ENCODE measurements at regions not wholly inside any gene's neighbourhood (a gene's known extent, or its start where the extent isn't known, plus 50 kb on each side); places are given as distances from the start of the nearest gene placed in this dataset.
A peak's percentile ranks its signal among the peaks of the same experiment; 100 is the strongest.

GRCh38 chr10:78817361-78817760, 251.4 kb upstream of the ZMIZ1 start:
- no peak for DNase-seq (ENCODE audit: low spot score)
- in situ Hi-C loops (cut with HindIII; ENCODE audit: low sequenced_read_pairs), result no loop called here

GRCh38 chr10:78817804-78818203, 251.0 kb upstream of the ZMIZ1 start:
- no peak for DNase-seq (ENCODE audit: low spot score)
- in situ Hi-C loops (cut with HindIII; ENCODE audit: low sequenced_read_pairs), result no loop called here

DNA sequence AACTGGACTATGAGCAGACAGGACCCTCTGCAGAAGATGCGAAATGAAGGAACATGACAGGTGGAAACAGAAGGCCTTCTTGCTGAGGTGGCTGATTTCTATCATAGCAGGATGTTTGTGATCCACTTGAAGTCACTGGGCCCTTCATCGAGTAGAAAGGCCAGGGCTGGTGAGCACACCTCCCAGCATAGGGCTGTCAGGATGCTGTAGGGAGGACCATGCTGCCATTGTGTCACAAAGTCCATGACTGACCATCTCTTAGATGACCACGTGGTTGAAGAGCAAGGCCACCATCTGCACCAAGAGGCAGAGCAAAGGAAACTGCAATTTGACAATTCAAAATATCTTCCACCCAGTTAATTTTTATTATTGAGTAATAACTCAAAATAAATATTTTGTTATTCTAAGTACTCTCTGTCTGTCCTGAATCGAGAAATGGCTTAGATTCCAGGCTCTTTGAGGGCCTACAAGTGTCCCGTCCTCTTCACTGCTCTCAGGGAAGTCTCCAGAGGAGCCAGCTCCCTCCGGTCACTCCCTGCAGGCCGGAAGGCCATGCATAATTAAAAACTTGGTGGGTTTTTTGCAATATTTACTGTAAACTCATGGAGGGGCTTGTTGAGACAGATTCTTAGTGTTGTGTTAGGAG, 249.3 kb upstream of the ZMIZ1 start:
- no peak for DNase-seq (ENCODE audit: low spot score)
- in situ Hi-C loops (cut with HindIII; ENCODE audit: low sequenced_read_pairs), result no loop called here

- in situ Hi-C loops (cut with HindIII; ENCODE audit: low sequenced_read_pairs), result no loop called here
- DNase-seq (ENCODE audit: low spot score), result no peak
Measured at GRCh38 chr10:78820007-78820362, 248.8 kb upstream of the ZMIZ1 start.

- in situ Hi-C loops (cut with HindIII; ENCODE audit: low sequenced_read_pairs), result no loop called here
- DNase-seq (ENCODE audit: low spot score), result no peak
Measured at GRCh38 chr10:78821052-78821451, 247.7 kb upstream of the ZMIZ1 start.

GRCh38 chr10:78828647-78829539, 239.9 kb upstream of the ZMIZ1 start:
- in situ Hi-C loops (cut with HindIII; ENCODE audit: low sequenced_read_pairs), result no loop called here
- DNase-seq (ENCODE audit: low spot score), result no peak

GRCh38 chr10:78829565-78829964, 239.2 kb upstream of the ZMIZ1 start:
- no peak for DNase-seq (ENCODE audit: low spot score)
- in situ Hi-C loops (cut with HindIII; ENCODE audit: low sequenced_read_pairs), result no loop called here

- DNase-seq (ENCODE audit: low spot score), result no peak
- in situ Hi-C loops (cut with HindIII; ENCODE audit: low sequenced_read_pairs), result no loop called here
Measured at GRCh38 chr10:78830062-78830975, 238.4 kb upstream of the ZMIZ1 start.

DNA sequence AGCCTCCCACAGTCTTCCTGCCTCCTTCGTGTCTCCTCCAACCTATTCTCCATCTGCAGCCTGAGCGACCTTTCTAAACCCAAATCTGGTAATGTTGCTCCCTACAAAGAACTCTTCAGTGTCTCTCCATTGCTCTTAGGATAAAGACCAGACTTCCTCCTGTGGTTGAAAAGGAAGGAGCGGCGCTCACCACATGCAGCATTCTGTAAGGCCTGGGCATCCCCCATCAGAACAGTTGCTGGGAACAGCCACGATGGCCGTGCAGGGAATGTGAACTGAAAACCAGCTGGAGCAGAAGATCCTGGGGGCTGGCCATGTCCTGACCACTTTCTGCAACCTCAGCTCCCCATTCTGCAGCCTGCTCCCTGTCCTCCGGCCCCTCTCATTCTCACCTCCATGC, 237.8 kb upstream of the ZMIZ1 start:
- in situ Hi-C loops (cut with HindIII; ENCODE audit: low sequenced_read_pairs), result no loop called here

DNA sequence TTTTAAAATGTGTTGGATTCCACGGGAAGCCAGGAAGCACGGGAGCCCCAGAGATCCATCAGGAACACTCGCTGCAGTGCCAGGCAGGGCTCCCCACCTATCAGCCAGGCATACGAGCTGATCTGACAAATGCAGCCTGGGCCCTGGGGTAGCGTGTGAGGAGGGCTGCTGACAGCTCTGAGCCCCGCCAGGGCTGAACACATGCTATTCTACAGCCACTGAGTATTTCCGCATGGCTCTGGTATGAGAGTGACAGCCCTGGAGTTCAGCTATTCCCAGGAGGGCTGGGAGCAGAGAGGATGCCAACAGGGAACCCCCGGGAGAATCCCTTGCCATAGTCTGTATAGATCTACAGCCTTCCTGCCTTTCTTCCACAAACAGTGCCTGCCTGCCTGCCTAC, 237.3 kb upstream of the ZMIZ1 start:
- in situ Hi-C loops (cut with HindIII; ENCODE audit: low sequenced_read_pairs), result no loop called here
- DNase-seq (ENCODE audit: low spot score), result no peak

More for the DNA sequence above, 237.8 kb upstream of the ZMIZ1 start:
- DNase-seq (ENCODE audit: low spot score), result no peak

GRCh38 chr10:78832281-78832680, 236.5 kb upstream of the ZMIZ1 start:
- in situ Hi-C loops (cut with HindIII; ENCODE audit: low sequenced_read_pairs), result no loop called here
- DNase-seq (ENCODE audit: low spot score), result no peak

DNA sequence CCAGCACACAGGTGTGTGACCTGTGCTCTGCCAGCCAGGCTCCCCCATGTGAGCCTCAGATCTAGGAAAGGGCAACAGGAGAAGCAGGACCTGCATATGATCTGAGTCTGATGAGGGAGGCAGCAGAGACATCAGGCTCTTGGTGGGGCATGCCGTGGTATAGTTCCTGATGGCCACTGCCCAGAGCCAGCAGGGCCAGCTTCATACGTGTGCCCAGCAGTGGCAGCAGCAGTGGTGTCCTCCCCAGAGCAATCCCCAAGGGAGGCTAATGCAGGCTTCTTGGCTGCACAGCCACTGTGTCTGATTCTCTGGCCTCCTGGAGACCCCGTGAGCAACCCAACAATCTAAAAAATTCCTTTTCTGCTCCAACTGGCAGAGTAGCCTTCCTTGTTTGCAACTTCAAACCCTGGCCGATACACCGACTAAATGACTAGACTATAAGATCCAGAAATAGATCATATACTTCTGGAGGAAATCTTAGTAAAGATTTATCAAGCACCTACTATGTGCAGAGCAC, 230.6 kb upstream of the ZMIZ1 start:
- in situ Hi-C loops (cut with HindIII; ENCODE audit: low sequenced_read_pairs), result no loop called here
- DNase-seq (ENCODE audit: low spot score), result no peak

GRCh38 chr10:78843495-78843894, 225.3 kb upstream of the ZMIZ1 start:
- no peak for DNase-seq (ENCODE audit: low spot score)
- in situ Hi-C loops (cut with HindIII; ENCODE audit: low sequenced_read_pairs), result no loop called here

GRCh38 chr10:78844960-78845607, 223.7 kb upstream of the ZMIZ1 start:
- no peak for DNase-seq (ENCODE audit: low spot score)
- in situ Hi-C loops (cut with HindIII; ENCODE audit: low sequenced_read_pairs), result no loop called here

DNA sequence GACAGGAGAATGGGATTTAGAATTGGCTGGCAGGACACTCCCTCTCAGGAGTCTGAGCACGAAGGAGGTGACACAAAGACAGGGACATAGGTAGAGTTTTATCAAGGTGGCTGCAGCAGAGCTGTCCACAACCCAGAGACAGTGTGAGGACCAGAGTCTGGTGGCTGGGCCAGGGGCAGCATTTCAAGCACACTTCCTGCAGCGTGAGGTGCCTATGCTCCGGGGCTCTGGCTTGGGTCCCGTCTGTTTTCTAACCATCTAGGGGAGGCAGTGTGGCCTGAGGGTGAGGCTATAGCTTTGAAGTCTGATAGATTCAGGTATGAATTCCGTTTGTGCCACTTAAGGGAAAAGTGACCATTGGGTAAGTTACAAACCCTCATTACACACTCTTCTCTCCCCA, 222.7 kb upstream of the ZMIZ1 start:
- in situ Hi-C loops (cut with HindIII; ENCODE audit: low sequenced_read_pairs), result no loop called here
- no peak for DNase-seq (ENCODE audit: low spot score)

DNA sequence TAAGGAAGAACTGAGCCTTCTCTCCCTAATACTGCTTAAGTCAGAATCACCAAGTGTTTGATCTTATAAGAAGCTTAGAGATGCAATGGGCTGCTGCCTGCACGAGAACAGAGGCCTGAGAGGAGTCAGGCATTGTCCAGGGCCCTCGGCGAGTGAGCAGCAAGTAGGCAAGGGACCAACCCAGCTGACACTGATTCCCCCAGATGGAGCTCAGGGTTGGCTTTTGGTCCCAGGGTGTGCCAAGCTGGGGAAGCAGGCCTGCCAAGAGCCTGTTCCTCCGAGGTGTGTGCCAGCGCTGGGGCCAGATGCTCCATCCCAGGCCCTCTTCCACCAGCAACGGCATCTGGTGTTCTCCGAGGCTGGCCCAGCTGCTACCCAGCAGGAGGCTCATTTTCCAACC, 222.0 kb upstream of the ZMIZ1 start:
- in situ Hi-C loops (cut with HindIII; ENCODE audit: low sequenced_read_pairs), result no loop called here
- DNase-seq (ENCODE audit: low spot score), result peak; percentile 67

DNA sequence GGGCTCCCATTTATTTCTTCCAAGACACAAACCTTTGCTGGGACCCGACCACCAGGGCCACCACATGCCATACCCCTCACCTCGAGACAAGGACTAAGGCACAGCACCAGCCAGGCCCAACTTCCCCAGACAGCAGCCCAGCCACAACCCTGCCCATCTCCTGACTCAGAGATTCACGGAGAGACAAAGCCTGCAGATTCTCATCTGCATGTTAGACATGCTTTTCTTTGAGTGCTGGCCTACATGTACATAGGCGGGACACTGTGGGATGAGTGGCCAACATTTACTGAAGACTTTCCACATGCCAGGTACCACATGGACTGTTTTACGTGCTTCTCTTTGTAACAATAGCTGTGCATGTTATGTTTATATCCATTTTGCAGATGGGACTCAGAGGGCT, 221.3 kb upstream of the ZMIZ1 start:
- in situ Hi-C loops (cut with HindIII; ENCODE audit: low sequenced_read_pairs), result no loop called here

DNA sequence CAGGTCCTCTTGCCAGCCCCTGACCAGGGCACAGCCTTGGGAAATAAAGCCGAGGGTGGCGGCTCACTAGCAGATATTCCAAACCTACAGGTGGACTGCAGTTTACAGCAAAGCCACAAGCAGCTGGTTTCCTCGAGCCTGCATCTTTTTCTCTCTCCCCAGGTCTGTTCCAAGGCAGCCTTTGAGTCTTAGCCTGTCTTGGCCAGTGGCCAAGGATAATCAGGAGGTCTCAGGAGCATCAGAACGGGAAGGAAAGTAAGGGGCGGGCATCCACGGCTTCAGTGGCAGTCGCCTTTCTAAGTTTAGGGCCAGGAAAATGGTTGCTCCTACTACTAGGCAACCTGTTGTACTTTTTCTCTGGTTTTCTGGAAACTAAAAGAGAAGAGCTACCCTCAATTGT, 219.7 kb upstream of the ZMIZ1 start:
- in situ Hi-C loops (cut with HindIII; ENCODE audit: low sequenced_read_pairs), result no loop called here
- no peak for DNase-seq (ENCODE audit: low spot score)

More for the DNA sequence above, 221.3 kb upstream of the ZMIZ1 start:
- DNase-seq (ENCODE audit: low spot score), result no peak

GRCh38 chr10:78849731-78850130, 219.0 kb upstream of the ZMIZ1 start:
- DNase-seq (ENCODE audit: low spot score), result no peak
- in situ Hi-C loops (cut with HindIII; ENCODE audit: low sequenced_read_pairs), result no loop called here
